Activated CD4-positive, alpha-beta T cell treated with anti-CD3 and anti-CD28 coated beads, Interleukin-2, amount 10 ng/mL, durations not matched to agents 24 days and 14 days (primary cell): ENCODE measurements at regions not wholly inside any gene's neighbourhood (a gene's known extent, or its start where the extent isn't known, plus 50 kb on each side); places are given as distances from the start of the nearest gene placed in this dataset.
"Not testable (repeated sequence)": the region's sequence is repeated elsewhere in the genome, so short reads cannot be mapped to it uniquely, and the experiment has no call there.

Source experiments
- DNase-seq: peaks from one replicate; pipeline ENCODE4 v3.0.0; 2022
- H3K27ac Mint-ChIP-seq: one replicate; pipeline ENCODE4 v1.8.0; 2022; ENCODE audit warnings: mild to moderate bottlenecking, mixed read lengths
- H3K27me3 Mint-ChIP-seq: one replicate; pipeline ENCODE4 v1.8.0; 2022; ENCODE audit warnings: mixed read lengths
- H3K36me3 Mint-ChIP-seq: one replicate; pipeline ENCODE4 v1.8.0; 2022; ENCODE audit warnings: low read depth, mild to moderate bottlenecking, mixed read lengths
- H3K4me1 Mint-ChIP-seq: one replicate; pipeline ENCODE4 v1.8.0; 2021; ENCODE audit warnings: mixed read lengths
- H3K4me3 Mint-ChIP-seq: one replicate; pipeline ENCODE4 v1.8.0; 2022; ENCODE audit warnings: mild to moderate bottlenecking, moderate library complexity, mixed read lengths
- H3K9me3 Mint-ChIP-seq: one replicate; pipeline ENCODE4 v1.8.0; 2021; ENCODE audit warnings: mixed read lengths
- intact Hi-C: fragments of 100-400 bp; cut with micrococcal nuclease; formaldehyde crosslinking; loops from one replicate; pipeline ENCODE4 v1.15.1; 2023

DNA sequence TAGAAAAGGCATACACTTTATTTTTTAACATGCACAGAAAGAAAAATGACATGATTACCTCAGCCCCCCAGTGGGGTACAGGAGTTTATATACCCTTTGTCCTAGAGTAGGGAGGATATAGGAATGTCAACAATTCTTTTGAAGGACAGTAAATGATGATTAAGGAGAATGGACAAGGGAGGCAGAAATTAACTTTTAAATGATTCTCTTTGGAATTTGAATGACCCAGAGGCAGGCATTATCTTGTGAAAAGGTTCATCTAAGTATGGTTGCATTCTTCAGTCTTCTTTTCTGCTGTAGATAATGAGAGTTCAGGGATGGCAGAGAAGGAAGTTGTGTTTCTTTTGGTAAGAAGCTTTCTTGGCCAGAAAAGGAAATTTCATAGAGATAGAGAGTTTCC, 971.3 kb downstream of the CNTNAP5 start:
- Mint-ChIP-seq H3K27me3 (no peaks in the 10 kb centered on the region), H3K4me3 (no peak overlapping the region), H3K36me3 (no peaks in the 10 kb centered on the region), H3K9me3 (peaks cover 5% of the 10 kb centered on the region), H3K4me1 (no peaks in the 10 kb centered on the region), H3K27ac (no peak overlapping the region)
- intact Hi-C loops, result no loop called here
- DNase-seq, result no peak

GRCh38 chr2:124999906-125000305, 974.8 kb downstream of the CNTNAP5 start:
- H3K27me3 Mint-ChIP-seq, result no peaks in the 10 kb centered on the region
- H3K36me3 Mint-ChIP-seq, result no peaks in the 10 kb centered on the region
- no peak overlapping the region for H3K4me3 Mint-ChIP-seq
- no peak for DNase-seq
- intact Hi-C loops, result no loop called here
- H3K27ac Mint-ChIP-seq, result no peak overlapping the region
- peaks cover 5% of the 10 kb centered on the region for H3K9me3 Mint-ChIP-seq
- no peaks in the 10 kb centered on the region for H3K4me1 Mint-ChIP-seq

- Mint-ChIP-seq H3K27me3 (no peaks in the 10 kb centered on the region), H3K36me3 (no peaks in the 10 kb centered on the region), H3K4me1 (no peaks in the 10 kb centered on the region), H3K27ac (no peak overlapping the region), H3K4me3 (no peak overlapping the region), H3K9me3 (peaks cover 2% of the 10 kb centered on the region)
- DNase-seq, result no peak
- intact Hi-C loops, result no loop called here
These were observed 979.2 kb downstream of the CNTNAP5 start for GRCh38 chr2:125004106-125004800.

DNA sequence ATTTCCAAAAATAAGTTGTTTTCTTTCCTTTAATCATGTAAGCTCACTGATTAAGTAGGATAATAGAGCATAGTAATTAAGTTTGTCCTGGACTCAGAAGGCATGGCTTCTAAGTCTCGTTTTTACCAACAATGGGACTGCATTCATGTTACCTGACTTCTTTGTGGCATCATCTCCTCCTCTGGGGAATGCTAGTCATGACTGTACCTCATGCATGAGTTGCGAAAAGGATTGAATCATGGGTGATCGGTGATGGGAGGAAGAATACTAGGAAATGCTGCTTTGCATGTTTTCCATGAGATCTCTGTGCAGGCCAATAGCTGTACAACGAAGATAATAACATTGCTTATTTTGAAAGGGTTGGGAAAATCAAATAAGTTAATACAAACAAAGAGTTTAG, 981.6 kb downstream of the CNTNAP5 start:
- Mint-ChIP-seq H3K27me3 (no peaks in the 10 kb centered on the region), H3K9me3 (no peaks in the 10 kb centered on the region), H3K4me3 (no peak overlapping the region), H3K27ac (no peak overlapping the region), H3K36me3 (no peaks in the 10 kb centered on the region), H3K4me1 (no peaks in the 10 kb centered on the region)
- no peak for DNase-seq
- intact Hi-C loops, result no loop called here

DNA sequence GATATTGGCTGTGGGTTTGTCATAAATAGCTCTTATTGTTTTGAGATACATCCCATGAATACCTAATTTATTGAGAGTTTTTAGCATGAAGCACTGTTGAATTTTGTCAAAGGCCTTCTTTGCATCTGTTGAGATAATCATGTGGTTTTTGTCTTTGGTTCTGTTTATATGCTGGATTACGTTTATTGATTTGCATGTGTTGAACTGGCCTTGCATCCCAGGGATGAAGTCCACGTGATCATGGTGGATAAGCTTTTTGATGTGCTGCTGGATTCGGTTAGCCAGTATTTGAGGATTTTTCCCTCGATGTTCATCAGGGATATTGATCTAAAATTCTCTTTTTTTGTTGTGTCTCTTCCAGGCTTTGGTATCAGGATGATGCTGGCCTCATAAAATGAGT, 1003.6 kb downstream of the CNTNAP5 start:
- H3K27ac Mint-ChIP-seq, H3K27me3 Mint-ChIP-seq, DNase-seq, H3K4me3 Mint-ChIP-seq, H3K4me1 Mint-ChIP-seq, intact Hi-C loops, H3K36me3 Mint-ChIP-seq: not testable (repeated sequence)
- peaks cover 15% of the 10 kb centered on the region for H3K9me3 Mint-ChIP-seq

DNA sequence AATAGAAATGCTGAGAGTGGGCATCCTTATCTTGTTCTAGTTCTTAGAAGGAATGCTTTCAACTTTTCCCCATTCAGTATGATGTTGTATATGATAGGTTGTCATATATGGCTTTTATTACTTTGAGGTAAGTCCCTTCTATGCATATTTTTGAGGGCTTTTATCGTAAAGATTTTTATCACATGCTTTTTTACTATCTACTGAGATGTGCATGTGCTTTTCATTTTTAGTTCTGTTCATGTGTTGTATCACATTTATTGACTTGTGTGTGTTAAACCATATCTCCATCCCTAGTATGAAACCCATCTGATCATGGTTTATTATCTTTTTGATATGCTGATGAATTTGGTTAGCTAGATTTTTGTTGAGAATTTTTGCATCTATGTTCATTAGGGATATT, 1008.8 kb downstream of the CNTNAP5 start:
- Mint-ChIP-seq H3K27me3 (no peaks in the 10 kb centered on the region), H3K36me3 (no peaks in the 10 kb centered on the region), H3K9me3 (peaks cover 17% of the 10 kb centered on the region), H3K4me1 (no peaks in the 10 kb centered on the region), H3K27ac (no peak overlapping the region), H3K4me3 (no peak overlapping the region)
- no peak for DNase-seq
- intact Hi-C loops, result no loop called here

DNA sequence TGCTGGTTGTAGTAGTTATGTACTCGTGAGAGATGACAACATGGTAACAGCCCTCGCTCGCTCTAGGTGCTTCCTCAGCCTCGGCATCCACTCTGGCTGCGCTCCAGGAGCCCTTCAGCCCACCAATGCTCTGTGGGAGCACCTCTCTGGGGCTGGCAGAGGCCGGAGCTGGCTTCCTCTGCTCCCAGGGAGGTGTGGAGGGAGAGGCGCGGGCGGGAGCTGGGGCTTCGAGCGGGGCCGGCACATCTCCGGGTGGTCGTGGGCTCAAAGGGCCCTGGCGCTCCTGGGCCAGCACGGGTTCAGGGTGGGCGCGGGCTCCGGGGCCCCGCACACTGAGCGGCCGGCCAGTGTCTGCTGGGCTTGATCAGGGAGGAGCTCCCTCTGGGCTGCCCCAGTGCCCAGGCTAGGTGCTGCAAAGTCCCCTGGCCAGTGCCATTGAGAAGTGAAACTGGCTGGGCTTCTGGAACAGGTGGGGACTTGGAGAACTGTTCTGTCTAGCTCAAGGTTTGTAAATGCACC, 1012.1 kb downstream of the CNTNAP5 start:
- Mint-ChIP-seq H3K27ac (no peak overlapping the region), H3K9me3 (peaks cover 13% of the 10 kb centered on the region), H3K36me3 (no peaks in the 10 kb centered on the region), H3K4me1 (no peaks in the 10 kb centered on the region), H3K27me3 (no peaks in the 10 kb centered on the region), H3K4me3 (no peak overlapping the region)
- intact Hi-C loops, result no loop called here
- no peak for DNase-seq

DNA sequence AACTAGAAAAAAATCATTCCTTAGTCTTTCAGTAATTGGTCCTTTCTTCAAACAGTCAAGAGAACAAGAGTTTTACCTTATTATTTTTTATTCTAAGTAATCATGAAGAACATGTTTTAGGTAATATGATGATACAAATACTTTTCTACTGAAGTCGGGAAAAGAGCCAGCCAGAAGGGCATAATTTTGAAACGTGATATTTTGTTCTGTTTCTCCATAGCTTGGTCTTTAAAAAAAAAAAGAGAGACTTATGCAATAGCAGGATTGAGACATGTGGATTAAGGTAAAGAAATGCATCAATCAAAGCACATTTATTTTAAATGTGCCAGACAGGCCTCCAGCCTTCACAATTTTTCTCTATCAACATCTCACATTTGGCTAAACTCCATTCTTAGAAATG, 1016.8 kb downstream of the CNTNAP5 start:
- H3K4me3 Mint-ChIP-seq, result no peak overlapping the region
- H3K9me3 Mint-ChIP-seq, result peaks cover 9% of the 10 kb centered on the region
- no peaks in the 10 kb centered on the region for H3K36me3 Mint-ChIP-seq
- DNase-seq, result no peak
- intact Hi-C loops, result no loop called here
- H3K27me3 Mint-ChIP-seq, result no peaks in the 10 kb centered on the region
- no peak overlapping the region for H3K27ac Mint-ChIP-seq
- H3K4me1 Mint-ChIP-seq, result no peaks in the 10 kb centered on the region

DNA sequence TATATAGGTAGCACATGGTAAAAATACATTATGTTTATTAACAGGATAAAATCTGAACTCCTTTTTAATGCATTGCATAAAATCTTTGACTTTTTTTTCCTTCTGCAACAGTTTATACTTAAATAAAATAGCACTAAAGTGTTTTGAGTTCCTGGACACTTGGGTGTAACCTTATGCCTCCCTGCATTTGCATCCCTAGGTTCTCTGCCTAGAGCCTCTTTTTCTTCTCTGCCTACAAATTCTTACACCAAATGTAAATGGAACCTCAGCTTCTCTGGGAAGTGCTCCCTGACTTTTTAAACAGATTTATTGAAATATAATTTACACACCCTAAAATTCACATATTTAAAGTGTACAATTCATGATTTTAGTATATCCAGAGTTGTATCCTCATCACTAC, 1017.6 kb downstream of the CNTNAP5 start:
- Mint-ChIP-seq H3K36me3 (no peaks in the 10 kb centered on the region), H3K4me3 (no peak overlapping the region), H3K27me3 (no peaks in the 10 kb centered on the region), H3K9me3 (peaks cover 9% of the 10 kb centered on the region), H3K4me1 (no peaks in the 10 kb centered on the region), H3K27ac (no peak overlapping the region)
- intact Hi-C loops, result no loop called here
- no peak for DNase-seq

DNA sequence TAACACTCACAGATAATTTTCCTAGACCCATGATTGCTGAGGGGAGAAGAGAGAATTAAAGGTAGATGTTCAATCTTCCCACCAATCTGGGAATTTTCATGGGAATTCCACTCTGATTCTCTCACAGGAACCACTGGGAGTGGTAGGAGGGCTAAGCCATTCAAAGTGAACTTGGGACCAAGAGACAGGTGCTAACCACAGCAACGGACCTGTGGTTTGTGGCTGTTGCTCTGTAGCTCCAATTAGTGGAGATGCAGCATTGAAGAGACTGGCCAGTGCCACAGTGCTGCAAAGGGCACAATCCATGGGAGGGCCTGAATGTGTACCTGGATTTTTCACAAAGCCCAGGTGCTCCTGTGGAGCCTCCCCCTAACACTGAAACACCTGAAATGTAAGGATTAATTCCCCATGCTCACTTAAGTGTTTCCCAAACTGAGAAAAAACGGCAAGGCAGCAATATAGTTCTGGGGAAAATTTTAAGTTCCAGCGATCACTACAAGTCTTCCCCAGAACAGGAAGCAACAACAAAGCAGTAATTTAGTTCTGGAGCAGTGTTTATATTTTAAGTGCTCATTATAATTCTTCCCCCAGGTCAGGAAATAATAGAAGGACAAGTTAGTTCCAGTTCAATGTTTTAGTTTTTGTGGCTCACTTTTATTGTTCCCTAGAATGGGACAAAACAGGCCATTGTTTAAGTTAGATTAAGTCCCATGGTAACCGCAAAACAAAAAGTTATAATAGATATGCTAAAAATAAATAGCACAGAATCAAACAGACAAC, 1045.8 kb downstream of the CNTNAP5 start:
- H3K36me3 Mint-ChIP-seq, result no peaks in the 10 kb centered on the region
- no peaks in the 10 kb centered on the region for H3K9me3 Mint-ChIP-seq
- H3K4me1 Mint-ChIP-seq, result no peaks in the 10 kb centered on the region
- intact Hi-C loops, result no loop called here
- H3K27ac Mint-ChIP-seq, result no peak overlapping the region
- H3K4me3 Mint-ChIP-seq, result no peak overlapping the region
- no peak for DNase-seq
- H3K27me3 Mint-ChIP-seq, result no peaks in the 10 kb centered on the region

DNA sequence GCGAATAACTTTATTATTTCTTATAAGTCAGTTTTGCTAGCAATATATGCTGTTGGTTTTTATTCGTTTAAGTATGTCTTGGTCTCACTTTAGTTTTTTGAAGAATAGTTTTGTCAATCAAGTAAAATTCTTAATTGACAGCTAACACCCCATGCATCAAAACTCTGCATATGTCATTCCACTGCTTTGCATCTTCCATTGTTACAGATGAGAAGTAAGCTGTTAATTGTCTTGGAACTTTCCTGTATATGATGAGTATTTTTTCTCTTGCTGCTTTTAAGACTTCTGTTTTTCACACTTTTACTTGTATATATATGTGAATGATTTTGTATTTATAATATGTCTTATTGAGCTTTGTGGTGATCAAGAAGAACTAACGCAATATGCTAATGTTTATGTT, 1048.4 kb downstream of the CNTNAP5 start:
- no peak overlapping the region for H3K4me3 Mint-ChIP-seq
- no peaks in the 10 kb centered on the region for H3K4me1 Mint-ChIP-seq
- intact Hi-C loops, result no loop called here
- no peaks in the 10 kb centered on the region for H3K9me3 Mint-ChIP-seq
- H3K27me3 Mint-ChIP-seq, result no peaks in the 10 kb centered on the region
- DNase-seq, result no peak
- no peaks in the 10 kb centered on the region for H3K36me3 Mint-ChIP-seq
- H3K27ac Mint-ChIP-seq, result no peak overlapping the region

DNA sequence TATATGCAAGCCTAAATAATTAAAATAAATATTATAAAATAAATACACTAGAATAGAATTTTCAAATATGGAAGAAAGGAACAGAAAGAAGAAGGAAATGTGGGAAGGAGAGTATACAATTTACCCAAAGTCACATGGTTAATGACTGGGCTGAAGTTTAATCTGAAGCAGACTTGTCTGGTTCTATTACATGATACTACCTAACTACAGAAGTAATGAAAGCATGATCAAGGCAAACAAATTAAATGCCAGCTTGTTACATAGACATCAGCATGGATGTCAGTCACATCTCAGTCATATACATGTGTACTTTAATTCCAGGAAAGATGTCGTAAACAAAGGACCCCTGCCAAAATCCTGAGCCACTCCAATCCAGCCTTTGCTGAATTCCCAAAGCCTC, 1060.8 kb downstream of the CNTNAP5 start:
- intact Hi-C loops, result no loop called here
- Mint-ChIP-seq H3K27ac (no peak overlapping the region), H3K4me1 (no peaks in the 10 kb centered on the region), H3K4me3 (no peak overlapping the region), H3K9me3 (peaks cover 9% of the 10 kb centered on the region), H3K36me3 (no peaks in the 10 kb centered on the region), H3K27me3 (no peaks in the 10 kb centered on the region)
- no peak for DNase-seq

GRCh38 chr2:125086313-125087184, 1061.5 kb downstream of the CNTNAP5 start:
- Mint-ChIP-seq H3K4me3 (no peak overlapping the region), H3K9me3 (peaks cover 9% of the 10 kb centered on the region), H3K27me3 (no peaks in the 10 kb centered on the region), H3K4me1 (no peaks in the 10 kb centered on the region), H3K27ac (no peak overlapping the region), H3K36me3 (no peaks in the 10 kb centered on the region)
- DNase-seq, result no peak
- intact Hi-C loops, result no loop called here
